Transverse colon (tissue), 4 donors: ENCODE measurements at regions not wholly inside any gene's neighbourhood (a gene's known extent, or its start where the extent isn't known, plus 50 kb on each side); places are given as distances from the start of the nearest gene placed in this dataset.

ENCODE experiments used
- CTCF ChIP-seq, 5 experiments: fragments of 200-600 bp in 3 of 5; fragments of 450-650 bp in 2 of 5; sonication (generic) in 3 of 5; IDR thresholded peaks; 1 replicate in 2 of 5; 2 replicates in 3 of 5; pipeline ENCODE4 v1.5.1; 2016 to 2017; ENCODE audit warnings: antibody characterized with exemption in 5 of 5, inconsistent platforms in 3 of 5, mild to moderate bottlenecking in 2 of 5, moderate library complexity in 1 of 5
- EP300 ChIP-seq: sonication (generic); formaldehyde crosslinking; IDR thresholded peaks from one replicate; pipeline ENCODE4 v1.6.1; 2017; ENCODE audit warnings: antibody characterized with exemption, low read depth
- POLR2A ChIP-seq: fragments of 450-650 bp; IDR thresholded peaks from one replicate; pipeline ENCODE4 v1.6.1; 2016; ENCODE audit warnings: antibody characterized with exemption, mild to moderate bottlenecking, moderate library complexity
- POLR2AphosphoS5 ChIP-seq, 3 donors: sonication (generic); formaldehyde crosslinking; IDR thresholded peaks; one replicate each; pipeline ENCODE4 v1.6.1; 2016; ENCODE audit warnings: antibody characterized with exemption in 3 of 3

GRCh38 chr5:98354922-98355321, 418.5 kb upstream of the RGMB start:
- no peak for TF ChIP-seq POLR2A
- TF ChIP-seq POLR2AphosphoS5 (IDR thresholded peaks at IDR 0.05): no peak
- no peak for TF ChIP-seq CTCF (IDR thresholded peaks at IDR 0.05)
- TF ChIP-seq EP300: no peak
